ENCODE measurements at regions not wholly inside any gene's neighbourhood (a gene's known extent, or its start where the extent isn't known, plus 50 kb on each side); places are given as distances from the start of the nearest gene placed in this dataset.

DNA sequence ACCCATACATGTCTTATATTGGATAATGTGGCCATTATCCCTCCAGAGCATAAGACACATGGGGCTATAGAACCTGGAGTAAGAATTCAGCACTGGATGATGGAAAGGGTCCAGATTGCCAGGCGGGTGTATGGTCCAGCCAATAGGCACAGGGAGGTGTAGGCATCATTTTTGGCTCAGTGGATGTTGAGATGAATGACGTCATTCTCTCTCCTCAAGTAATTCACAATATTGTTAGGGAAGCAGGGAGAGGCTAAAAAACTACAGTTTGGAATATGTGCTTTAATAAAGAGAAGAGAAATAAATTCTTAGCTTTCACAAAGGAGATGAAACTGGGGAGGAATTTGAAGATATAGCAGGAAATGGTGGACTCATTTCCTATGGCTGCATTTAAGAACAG, 461.1 kb upstream of the GOT2 start:
- Histone ChIP-seq H3K4me3 (no peak overlapping the region), H3K9me3 (no peaks in the 10 kb centered on the region), H3K27me3 (no peaks in the 10 kb centered on the region), H3K36me3 (no peaks in the 10 kb centered on the region), H3K27ac (no peak overlapping the region), H3K4me1 (no peaks in the 10 kb centered on the region)
- no peak for DNase-seq
- TF ChIP-seq EP300 (IDR thresholded peaks at IDR 0.05) (no peak), POLR2A (IDR thresholded peaks at IDR 0.05) (no peak), POLR2AphosphoS5 (IDR thresholded peaks at IDR 0.05) (no peak)
- TF ChIP-seq, protein P1, sequence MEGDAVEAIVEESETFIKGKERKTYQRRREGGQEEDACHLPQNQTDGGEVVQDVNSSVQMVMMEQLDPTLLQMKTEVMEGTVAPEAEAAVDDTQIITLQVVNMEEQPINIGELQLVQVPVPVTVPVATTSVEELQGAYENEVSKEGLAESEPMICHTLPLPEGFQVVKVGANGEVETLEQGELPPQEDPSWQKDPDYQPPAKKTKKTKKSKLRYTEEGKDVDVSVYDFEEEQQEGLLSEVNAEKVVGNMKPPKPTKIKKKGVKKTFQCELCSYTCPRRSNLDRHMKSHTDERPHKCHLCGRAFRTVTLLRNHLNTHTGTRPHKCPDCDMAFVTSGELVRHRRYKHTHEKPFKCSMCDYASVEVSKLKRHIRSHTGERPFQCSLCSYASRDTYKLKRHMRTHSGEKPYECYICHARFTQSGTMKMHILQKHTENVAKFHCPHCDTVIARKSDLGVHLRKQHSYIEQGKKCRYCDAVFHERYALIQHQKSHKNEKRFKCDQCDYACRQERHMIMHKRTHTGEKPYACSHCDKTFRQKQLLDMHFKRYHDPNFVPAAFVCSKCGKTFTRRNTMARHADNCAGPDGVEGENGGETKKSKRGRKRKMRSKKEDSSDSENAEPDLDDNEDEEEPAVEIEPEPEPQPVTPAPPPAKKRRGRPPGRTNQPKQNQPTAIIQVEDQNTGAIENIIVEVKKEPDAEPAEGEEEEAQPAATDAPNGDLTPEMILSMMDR (IDR thresholded peaks at IDR 0.05) = no peak
- 81 to 96% (median 91%) methylated on average over 2 of the region's 2 CpGs for WGBS, 5 donors
- intact Hi-C loops (cut with DNase I; ENCODE audit: low total_unique reads) = no loop called here

DNA sequence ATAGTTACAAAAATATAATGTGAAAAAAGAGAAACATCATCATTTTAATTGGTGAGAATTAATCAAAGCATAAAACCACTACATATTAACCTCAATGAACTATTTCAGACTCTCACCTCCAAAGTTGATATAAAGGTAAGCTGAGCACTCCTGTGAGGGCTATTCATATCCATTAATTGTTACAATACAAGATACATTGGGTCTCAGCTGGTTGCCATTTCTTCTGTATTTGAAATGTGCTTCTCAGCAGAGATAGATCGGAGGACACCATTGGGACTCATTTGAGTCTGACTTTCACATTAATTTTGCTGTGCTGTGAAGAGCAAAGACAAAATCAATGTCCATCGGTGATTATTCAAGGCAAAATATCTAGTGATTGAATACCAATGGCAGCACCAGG, 459.5 kb upstream of the GOT2 start:
- Histone ChIP-seq H3K27ac (no peak overlapping the region), H3K9me3 (no peaks in the 10 kb centered on the region), H3K27me3 (no peaks in the 10 kb centered on the region), H3K36me3 (no peaks in the 10 kb centered on the region), H3K4me3 (no peak overlapping the region), H3K4me1 (no peaks in the 10 kb centered on the region)
- no peak for DNase-seq
- intact Hi-C loops (cut with DNase I; ENCODE audit: low total_unique reads) = no loop called here
- TF ChIP-seq POLR2A (IDR thresholded peaks at IDR 0.05) (no peak), POLR2AphosphoS5 (IDR thresholded peaks at IDR 0.05) (no peak), EP300 (IDR thresholded peaks at IDR 0.05) (no peak)
- TF ChIP-seq, protein P1 (IDR thresholded peaks at IDR 0.05) = no peak
- WGBS, 5 donors = 92 to 97% (median 96%) methylated on average over 2 of the region's 2 CpGs

DNA sequence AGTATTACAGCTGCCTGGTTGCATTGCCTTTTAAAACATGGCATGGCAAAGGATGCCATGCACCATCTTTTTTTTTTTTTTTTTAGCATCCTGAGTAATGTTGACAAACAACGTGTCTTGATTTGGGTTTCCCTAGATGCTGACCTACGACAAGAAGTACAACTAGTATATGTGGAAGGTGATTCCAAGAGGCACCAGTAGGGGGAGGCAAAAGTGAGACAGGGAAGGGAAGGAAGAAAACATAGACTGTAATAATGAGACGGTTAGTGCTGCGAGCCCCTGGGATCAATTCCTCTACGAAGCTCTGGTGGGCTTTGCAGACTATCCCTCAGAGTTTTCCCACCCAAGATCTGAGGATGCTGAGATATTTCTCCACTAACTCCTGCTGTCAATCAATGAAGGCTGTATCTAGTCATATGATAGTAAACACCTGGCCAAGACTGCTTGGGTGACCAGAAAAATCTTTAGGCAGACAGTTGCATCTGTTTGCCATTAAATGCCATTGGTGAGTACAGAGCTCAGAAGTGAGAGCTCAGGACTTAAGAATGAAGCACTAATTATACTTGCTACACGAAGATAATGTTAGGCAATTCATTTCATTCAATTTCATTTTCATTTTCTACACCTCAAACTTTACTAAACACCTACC, 458.6 kb upstream of the GOT2 start:
- TF ChIP-seq POLR2AphosphoS5 (IDR thresholded peaks at IDR 0.05) = no peak
- TF ChIP-seq, protein P1 (IDR thresholded peaks at IDR 0.05) = peak in 1 of 7 experiments; percentile 35
- TF ChIP-seq EP300 (IDR thresholded peaks at IDR 0.05) = no peak
- TF ChIP-seq POLR2A (IDR thresholded peaks at IDR 0.05) = no peak
- Histone ChIP-seq H3K27me3 (no peaks in the 10 kb centered on the region), H3K36me3 (no peaks in the 10 kb centered on the region), H3K4me1 (no peaks in the 10 kb centered on the region), H3K27ac (no peak overlapping the region), H3K4me3 (no peak overlapping the region), H3K9me3 (no peaks in the 10 kb centered on the region)
- WGBS, 5 donors = 48 to 59% (median 54%) methylated on average over 6 of the region's 6 CpGs
- peak in 1 of 2 donors; percentile 27 for DNase-seq
- intact Hi-C loops (cut with DNase I; ENCODE audit: low total_unique reads) = no loop called here

DNA sequence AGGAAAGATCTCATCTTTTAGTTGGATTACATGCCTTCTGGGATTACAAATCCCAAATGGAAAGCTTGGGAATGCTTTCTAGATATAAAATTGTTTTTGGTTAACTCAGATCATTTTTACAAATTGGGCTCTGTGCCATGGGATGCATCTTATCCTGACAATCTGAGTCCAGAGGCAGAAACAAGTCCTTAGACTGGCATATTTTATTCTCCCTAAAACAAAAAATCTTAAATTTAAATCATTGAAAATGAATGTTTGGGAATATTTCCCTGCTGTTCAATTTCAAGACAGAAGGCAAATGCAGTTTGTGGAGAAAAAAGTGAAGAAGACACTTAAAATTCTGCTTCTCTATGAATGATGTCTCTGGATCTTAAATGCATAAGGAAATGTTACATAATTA, 456.6 kb upstream of the GOT2 start:
- H3K4me3 ChIP-seq = no peak overlapping the region
- no peak overlapping the region for H3K27ac ChIP-seq
- H3K4me1 ChIP-seq = no peaks in the 10 kb centered on the region
- peaks cover 0 to 2% (median 0%) of the 10 kb centered on the region in 4 donors for H3K9me3 ChIP-seq
- no peaks in the 10 kb centered on the region for H3K27me3 ChIP-seq
- TF ChIP-seq EP300 (IDR thresholded peaks at IDR 0.05) (no peak), POLR2A (IDR thresholded peaks at IDR 0.05) (no peak), POLR2AphosphoS5 (IDR thresholded peaks at IDR 0.05) (no peak)
- TF ChIP-seq, protein P1 (IDR thresholded peaks at IDR 0.05) = no peak
- DNase-seq = no peak
- no peaks in the 10 kb centered on the region for H3K36me3 ChIP-seq
- intact Hi-C loops (cut with DNase I; ENCODE audit: low total_unique reads) = no loop called here

Data from stomach (tissue), 8 donors.